ENCODE measurements at regions not wholly inside any gene's neighbourhood (a gene's known extent, or its start where the extent isn't known, plus 50 kb on each side); places are given as distances from the start of the nearest gene placed in this dataset.

DNA sequence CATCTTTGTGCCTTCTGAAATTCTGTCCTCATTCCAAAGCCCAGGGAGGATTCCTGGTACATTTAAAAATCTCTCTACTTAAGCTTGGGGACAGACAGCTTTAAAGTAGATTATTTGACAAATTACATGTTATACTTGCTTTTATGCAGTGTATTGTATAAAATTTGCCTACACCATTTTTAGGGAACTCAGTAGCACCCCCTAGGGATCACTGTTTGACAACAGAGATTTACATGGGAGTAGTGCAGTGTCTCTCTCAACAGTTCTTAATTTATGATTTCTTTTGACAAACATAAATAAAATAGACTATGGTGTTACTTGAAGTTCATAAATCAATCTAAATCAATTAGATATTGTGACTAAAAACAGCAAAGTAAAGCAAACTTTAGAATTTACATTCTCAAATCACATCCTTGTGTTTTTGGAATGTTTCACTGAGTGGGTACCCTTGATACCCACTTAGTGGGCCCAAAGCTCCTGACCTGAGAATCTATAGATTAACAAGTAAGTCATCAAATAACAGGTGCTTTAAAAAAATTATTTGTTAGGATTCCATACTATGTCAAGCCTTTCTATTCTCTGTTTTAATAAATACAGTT, 428.8 kb downstream of the DYNC2H1 start:
- no peaks in the 10 kb centered on the region for H3K36me3 ChIP-seq (ENCODE audit: control insufficient read depth in 4 of 4, insufficient read depth in 3 of 4, low read depth in 1 of 4, low read length in 3 of 4)
- H3K4me1 ChIP-seq (ENCODE audit: control insufficient read depth in 4 of 4, insufficient read depth in 4 of 4, low read length in 3 of 4) = no peaks in the 10 kb centered on the region
- H3K9ac ChIP-seq (ENCODE audit: low read depth in 1 of 2, low read length in 2 of 2) = no peak overlapping the region
- DNase-seq (ENCODE audit: low spot score) = no peak
- no peaks in the 10 kb centered on the region for H3K27me3 ChIP-seq (ENCODE audit: control insufficient read depth in 4 of 4, insufficient read depth in 4 of 4, low read length in 3 of 4)
- H3K9me3 ChIP-seq (ENCODE audit: control insufficient read depth in 4 of 4, low read length in 3 of 4) = peaks cover 0 to 6% (median under 1%) of the 10 kb centered on the region in 4 donors
- H3K27ac ChIP-seq (ENCODE audit: low read depth in 1 of 2, low read length in 2 of 2) = no peak overlapping the region
- H3K4me3 ChIP-seq (ENCODE audit: low read depth in 1 of 3, low read length in 3 of 3) = no peak overlapping the region
- peak; percentile 19 to 31 for TF ChIP-seq RAD21 (IDR thresholded peaks at IDR 0.05)
- no peak for TF ChIP-seq FOXA1 (IDR thresholded peaks at IDR 0.05)
- TF ChIP-seq EGR1 (IDR thresholded peaks at IDR 0.05; ENCODE audit: low read depth in 2 of 2) = no peak

DNA sequence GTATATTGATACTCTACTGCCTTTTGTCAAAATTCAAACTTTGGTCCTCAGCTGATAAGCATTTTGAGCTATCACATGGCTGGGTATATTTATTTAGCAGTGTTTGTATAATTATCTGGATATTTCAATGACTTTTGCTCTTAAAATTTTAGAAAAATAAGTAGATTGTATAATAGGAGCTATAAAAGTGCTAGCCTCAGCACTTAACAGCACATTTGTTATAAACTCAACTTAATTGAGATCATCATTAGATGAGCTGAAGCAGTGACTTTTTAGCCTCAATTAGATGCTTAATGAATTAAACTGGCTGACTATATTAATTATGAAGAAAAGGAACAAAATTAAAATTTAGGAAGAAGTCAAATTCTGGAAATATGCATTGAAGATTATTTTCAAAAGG, 429.9 kb downstream of the DYNC2H1 start:
- Histone ChIP-seq H3K9me3 (ENCODE audit: control insufficient read depth in 4 of 4, low read length in 3 of 4) (peaks cover 0 to 6% (median under 1%) of the 10 kb centered on the region in 4 donors), H3K4me1 (ENCODE audit: control insufficient read depth in 4 of 4, insufficient read depth in 4 of 4, low read length in 3 of 4) (no peaks in the 10 kb centered on the region), H3K9ac (ENCODE audit: low read depth in 1 of 2, low read length in 2 of 2) (no peak overlapping the region), H3K27me3 (ENCODE audit: control insufficient read depth in 4 of 4, insufficient read depth in 4 of 4, low read length in 3 of 4) (no peaks in the 10 kb centered on the region), H3K4me3 (ENCODE audit: low read depth in 1 of 3, low read length in 3 of 3) (no peak overlapping the region), H3K36me3 (ENCODE audit: control insufficient read depth in 4 of 4, insufficient read depth in 3 of 4, low read depth in 1 of 4, low read length in 3 of 4) (no peaks in the 10 kb centered on the region), H3K27ac (ENCODE audit: low read depth in 1 of 2, low read length in 2 of 2) (no peak overlapping the region)
- TF ChIP-seq EGR1 (IDR thresholded peaks at IDR 0.05; ENCODE audit: low read depth in 2 of 2) (no peak), CTCF (IDR thresholded peaks at IDR 0.05; ENCODE audit: low read depth, low read length, missing input control) (no peak), JUND (IDR thresholded peaks at IDR 0.05) (no peak), ZBTB33 (IDR thresholded peaks at IDR 0.05) (no peak), RXRA (IDR thresholded peaks at IDR 0.05) (no peak), HNF4G (IDR thresholded peaks at IDR 0.05) (no peak), ATF3 (IDR thresholded peaks at IDR 0.05) (no peak), TAF1 (conservative IDR thresholded peaks at IDR 0.05) (no peak), FOXA1 (IDR thresholded peaks at IDR 0.05) (no peak)
- TF ChIP-seq, protein P1, sequence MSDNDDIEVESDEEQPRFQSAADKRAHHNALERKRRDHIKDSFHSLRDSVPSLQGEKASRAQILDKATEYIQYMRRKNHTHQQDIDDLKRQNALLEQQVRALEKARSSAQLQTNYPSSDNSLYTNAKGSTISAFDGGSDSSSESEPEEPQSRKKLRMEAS (IDR thresholded peaks at IDR 0.05) = no peak
- no peak for DNase-seq (ENCODE audit: low spot score)

- Histone ChIP-seq H3K9ac (ENCODE audit: low read depth in 1 of 2, low read length in 2 of 2) (no peak overlapping the region), H3K27ac (ENCODE audit: low read depth in 1 of 2, low read length in 2 of 2) (no peak overlapping the region), H3K4me1 (ENCODE audit: control insufficient read depth in 4 of 4, insufficient read depth in 4 of 4, low read length in 3 of 4) (no peaks in the 10 kb centered on the region), H3K9me3 (ENCODE audit: control insufficient read depth in 4 of 4, low read length in 3 of 4) (peaks cover 0 to 6% (median under 1%) of the 10 kb centered on the region in 4 donors), H3K4me3 (ENCODE audit: low read depth in 1 of 3, low read length in 3 of 3) (no peak overlapping the region), H3K27me3 (ENCODE audit: control insufficient read depth in 4 of 4, insufficient read depth in 4 of 4, low read length in 3 of 4) (no peaks in the 10 kb centered on the region), H3K36me3 (ENCODE audit: control insufficient read depth in 4 of 4, insufficient read depth in 3 of 4, low read depth in 1 of 4, low read length in 3 of 4) (no peaks in the 10 kb centered on the region)
- TF ChIP-seq NR2F2 (IDR thresholded peaks at IDR 0.05) = no peak
- TF ChIP-seq ATF3 (IDR thresholded peaks at IDR 0.05) = no peak
- TF ChIP-seq, protein P1 (IDR thresholded peaks at IDR 0.05) = no peak
- no peak for TF ChIP-seq RAD21 (IDR thresholded peaks at IDR 0.05)
- no peak for DNase-seq (ENCODE audit: low spot score)
- WGBS = 90% methylated on average over 4 of the region's 4 CpGs
These were observed 432.1 kb downstream of the DYNC2H1 start for GRCh38 chr11:103541186-103541795.

All from liver (tissue), 8 donors.